Neural cell (in vitro differentiated cells): ENCODE measurements at regions not wholly inside any gene's neighbourhood (a gene's known extent, or its start where the extent isn't known, plus 50 kb on each side); places are given as distances from the start of the nearest gene placed in this dataset.

Source experiments
- H2AFZ ChIP-seq: fragments of 200-600, 300-800 bp; sonication (generic), shearing (Covaris generic); 2 replicates; pipeline ENCODE4 v1.6.0; 2014; ENCODE audit warnings: low read depth, mild to moderate bottlenecking, antibody characterized with exemption, low read length, moderate library complexity
- H3F3A ChIP-seq: fragments of 200-600 bp; shearing (Covaris generic); 2 replicates; pipeline ENCODE4 v1.6.1; 2016; ENCODE audit warnings: mild to moderate bottlenecking, moderate library complexity, mixed read lengths, antibody characterized with exemption, low read length; ENCODE audit not compliant: insufficient read depth, poor library complexity, severe bottlenecking
- H3K27ac ChIP-seq: fragments of 200-600, 300-800 bp; sonication (generic), shearing (Covaris generic); 2 replicates; pipeline ENCODE4 v1.5.1; 2014; ENCODE audit warnings: mild to moderate bottlenecking, low read length, moderate library complexity
- H3K27me3 ChIP-seq: fragments of 300-800, 200-600 bp; sonication (generic), shearing (Covaris generic); 2 replicates; pipeline ENCODE4 v1.6.0; 2014; ENCODE audit warnings: mild to moderate bottlenecking, low read depth, low read length, moderate library complexity; ENCODE audit not compliant: insufficient read depth
- H3K36me3 ChIP-seq: fragments of 300-800, 200-600 bp; sonication (generic), shearing (Covaris generic); 2 replicates; pipeline ENCODE4 v1.5.1; 2014; ENCODE audit warnings: mild to moderate bottlenecking, antibody characterized with exemption, low read length, moderate library complexity; ENCODE audit not compliant: insufficient read depth
- H3K4me2 ChIP-seq: fragments of 300-800, 200-600 bp; sonication (generic), shearing (Covaris generic); 2 replicates; pipeline ENCODE4 v1.6.0; 2014; ENCODE audit warnings: mild to moderate bottlenecking, low read length
- H3K4me3 ChIP-seq: fragments of 300-800, 200-600 bp; sonication (generic), shearing (Covaris generic); 2 replicates; pipeline ENCODE4 v1.5.1; 2014; ENCODE audit warnings: mild to moderate bottlenecking, low read length, moderate library complexity
- H3K79me2 ChIP-seq: fragments of 200-600 bp; shearing (Covaris generic); replicated peaks from 2 replicates; pipeline ENCODE4 v1.6.0; 2014; ENCODE audit warnings: mild to moderate bottlenecking, low read length, moderate library complexity; ENCODE audit not compliant: insufficient read depth
- H3K9ac ChIP-seq: fragments of 300-800, 200-600 bp; sonication (generic), shearing (Covaris generic); 2 replicates; pipeline ENCODE4 v1.6.1; 2016; ENCODE audit warnings: mild to moderate bottlenecking, low read length, mixed read lengths
- H3K9me2 ChIP-seq: fragments of 200-600 bp; shearing (Covaris generic); 2 replicates; pipeline ENCODE4 v1.6.1; 2016; ENCODE audit warnings: mild to moderate bottlenecking, low read length, mixed read lengths; ENCODE audit not compliant: insufficient read depth
- H3K9me3 ChIP-seq: fragments of 200-600, 300-800 bp; sonication (generic), shearing (Covaris generic); 2 replicates; pipeline ENCODE4 v1.6.1; 2016; ENCODE audit warnings: mild to moderate bottlenecking, mixed run types, low read length, moderate library complexity, mixed read lengths
- H4K20me1 ChIP-seq: fragments of 200-600 bp; shearing (Covaris generic); 2 replicates; pipeline ENCODE4 v1.6.1; 2016; ENCODE audit warnings: mild to moderate bottlenecking, mixed run types; ENCODE audit not compliant: insufficient read depth
- CTCF ChIP-seq: fragments of 450-650 bp; IDR thresholded peaks from 2 replicates; pipeline ENCODE4 v1.5.1; 2014; ENCODE audit warnings: antibody characterized with exemption, mild to moderate bottlenecking, moderate library complexity; ENCODE audit not compliant: poor library complexity, severe bottlenecking
- EP300 ChIP-seq: fragments of 450-650 bp; conservative IDR thresholded peaks from 2 replicates; pipeline ENCODE4 v1.6.1; 2014; ENCODE audit warnings: antibody characterized with exemption, mild to moderate bottlenecking, moderate library complexity; ENCODE audit not compliant: poor library complexity, severe bottlenecking
- EZH2 ChIP-seq: fragments of 200-600, 300-800 bp; shearing (Covaris generic), sonication (generic); IDR thresholded peaks from 2 replicates; pipeline ENCODE4 v1.6.1; 2014; ENCODE audit warnings: antibody characterized with exemption, low read length, borderline replicate concordance, mild to moderate bottlenecking; ENCODE audit not compliant: insufficient read depth, poor library complexity, severe bottlenecking
- MXI1 ChIP-seq: fragments of 450-650 bp; conservative IDR thresholded peaks from 2 replicates; pipeline ENCODE4 v1.6.1; 2014; ENCODE audit warnings: antibody characterized with exemption, mild to moderate bottlenecking; ENCODE audit not compliant: poor library complexity, severe bottlenecking
- POLR2AphosphoS5 ChIP-seq: IDR thresholded peaks from 2 replicates; pipeline ENCODE4 v1.6.1; 2012
- RAD21 ChIP-seq: fragments of 450-650 bp; conservative IDR thresholded peaks from 2 replicates; pipeline ENCODE4 v1.6.1; 2014; ENCODE audit warnings: antibody characterized with exemption, mild to moderate bottlenecking, moderate library complexity
- REST ChIP-seq: IDR thresholded peaks from 2 replicates; pipeline ENCODE4 v1.6.1; 2012; ENCODE audit warnings: borderline replicate concordance
- SMC3 ChIP-seq: fragments of 450-650 bp; conservative IDR thresholded peaks from 2 replicates; pipeline ENCODE4 v1.6.1; 2014; ENCODE audit warnings: antibody characterized with exemption, mild to moderate bottlenecking, moderate library complexity; ENCODE audit not compliant: poor library complexity
- TAF1 ChIP-seq: IDR thresholded peaks from 2 replicates; pipeline ENCODE4 v1.6.1; 2012; ENCODE audit warnings: low read depth

GRCh38 chr4:135114079-135114478, 912.5 kb upstream of the PABPC4L start:
- H2AFZ ChIP-seq: no peak overlapping the region
- no peaks in the 10 kb centered on the region for H4K20me1 ChIP-seq
- H3K9me2 ChIP-seq: no peaks in the 10 kb centered on the region
- no peak overlapping the region for H3K4me2 ChIP-seq
- no peaks in the 10 kb centered on the region for H3F3A ChIP-seq
- H3K27me3 ChIP-seq: no peaks in the 10 kb centered on the region
- H3K9ac ChIP-seq: no peak overlapping the region
- no peak overlapping the region for H3K4me3 ChIP-seq
- no peaks in the 10 kb centered on the region for H3K9me3 ChIP-seq
- H3K27ac ChIP-seq: no peak overlapping the region
- no peaks in the 10 kb centered on the region for H3K79me2 ChIP-seq
- no peak for TF ChIP-seq CTCF
- TF ChIP-seq RAD21: no peak
- no peak for TF ChIP-seq EP300
- no peak for TF ChIP-seq EZH2
- no peak for TF ChIP-seq REST
- no peak for TF ChIP-seq POLR2AphosphoS5
- no peaks in the 10 kb centered on the region for H3K36me3 ChIP-seq

GRCh38 chr4:135098061-135098460, 896.5 kb upstream of the PABPC4L start:
- Histone ChIP-seq H3K9ac (no peak overlapping the region), H3K79me2 (no peaks in the 10 kb centered on the region), H3K4me3 (no peak overlapping the region), H3K27ac (no peak overlapping the region), H3K4me2 (no peak overlapping the region), H3K9me3 (no peaks in the 10 kb centered on the region), H2AFZ (no peak overlapping the region), H3K36me3 (no peaks in the 10 kb centered on the region), H4K20me1 (no peaks in the 10 kb centered on the region), H3K27me3 (no peaks in the 10 kb centered on the region), H3F3A (no peaks in the 10 kb centered on the region), H3K9me2 (no peaks in the 10 kb centered on the region)
- TF ChIP-seq EZH2: no peak
- no peak for TF ChIP-seq REST
- no peak for TF ChIP-seq RAD21
- TF ChIP-seq MXI1: no peak
- no peak for TF ChIP-seq POLR2AphosphoS5
- TF ChIP-seq CTCF: no peak
- TF ChIP-seq SMC3: no peak
- TF ChIP-seq EP300: no peak
- no peak for TF ChIP-seq TAF1
